Esophagus muscularis mucosa (tissue), 4 donors: ENCODE measurements at regions not wholly inside any gene's neighbourhood (a gene's known extent, or its start where the extent isn't known, plus 50 kb on each side); places are given as distances from the start of the nearest gene placed in this dataset.

Source experiments
- EP300 ChIP-seq: sonication (generic); formaldehyde crosslinking; IDR thresholded peaks from one replicate; pipeline ENCODE4 v1.6.1; 2017; ENCODE audit warnings: antibody characterized with exemption
- POLR2AphosphoS5 ChIP-seq, 2 donors: sonication (generic); formaldehyde crosslinking; IDR thresholded peaks; one replicate each; pipeline ENCODE4 v1.6.1; 2017; ENCODE audit warnings: antibody characterized with exemption in 2 of 2
- TF ChIP-seq, protein P1 (sequence below), 3 experiments: fragments of 200-600 bp in 2 of 3; fragments of 450-650 bp in 1 of 3; sonication (generic) in 2 of 3; IDR thresholded peaks; one replicate each; pipeline ENCODE4 v1.5.1; 2017 to 2019; ENCODE audit warnings: antibody characterized with exemption in 3 of 3, mild to moderate bottlenecking in 2 of 3, moderate library complexity in 1 of 3

GRCh38 chr1:185450917-185451316 is 133.9 kb upstream of the IVNS1ABP start:
- TF ChIP-seq, protein P1, sequence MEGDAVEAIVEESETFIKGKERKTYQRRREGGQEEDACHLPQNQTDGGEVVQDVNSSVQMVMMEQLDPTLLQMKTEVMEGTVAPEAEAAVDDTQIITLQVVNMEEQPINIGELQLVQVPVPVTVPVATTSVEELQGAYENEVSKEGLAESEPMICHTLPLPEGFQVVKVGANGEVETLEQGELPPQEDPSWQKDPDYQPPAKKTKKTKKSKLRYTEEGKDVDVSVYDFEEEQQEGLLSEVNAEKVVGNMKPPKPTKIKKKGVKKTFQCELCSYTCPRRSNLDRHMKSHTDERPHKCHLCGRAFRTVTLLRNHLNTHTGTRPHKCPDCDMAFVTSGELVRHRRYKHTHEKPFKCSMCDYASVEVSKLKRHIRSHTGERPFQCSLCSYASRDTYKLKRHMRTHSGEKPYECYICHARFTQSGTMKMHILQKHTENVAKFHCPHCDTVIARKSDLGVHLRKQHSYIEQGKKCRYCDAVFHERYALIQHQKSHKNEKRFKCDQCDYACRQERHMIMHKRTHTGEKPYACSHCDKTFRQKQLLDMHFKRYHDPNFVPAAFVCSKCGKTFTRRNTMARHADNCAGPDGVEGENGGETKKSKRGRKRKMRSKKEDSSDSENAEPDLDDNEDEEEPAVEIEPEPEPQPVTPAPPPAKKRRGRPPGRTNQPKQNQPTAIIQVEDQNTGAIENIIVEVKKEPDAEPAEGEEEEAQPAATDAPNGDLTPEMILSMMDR (IDR thresholded peaks at IDR 0.05) = no peak
- TF ChIP-seq POLR2AphosphoS5 (IDR thresholded peaks at IDR 0.05) (no peak), EP300 (no peak)
